Suppressor macrophage (primary cell): ENCODE measurements at regions not wholly inside any gene's neighbourhood (a gene's known extent, or its start where the extent isn't known, plus 50 kb on each side); places are given as distances from the start of the nearest gene placed in this dataset.
A peak's percentile ranks its signal among the peaks of the same experiment; 100 is the strongest.
"Not testable (repeated sequence)": the region's sequence is repeated elsewhere in the genome, so short reads cannot be mapped to it uniquely, and the experiment has no call there.

Experiments
- DNase-seq, 4 experiments: peaks; one replicate each; pipeline ENCODE4 v3.0.0-alpha.2; 2020 to 2022

DNA sequence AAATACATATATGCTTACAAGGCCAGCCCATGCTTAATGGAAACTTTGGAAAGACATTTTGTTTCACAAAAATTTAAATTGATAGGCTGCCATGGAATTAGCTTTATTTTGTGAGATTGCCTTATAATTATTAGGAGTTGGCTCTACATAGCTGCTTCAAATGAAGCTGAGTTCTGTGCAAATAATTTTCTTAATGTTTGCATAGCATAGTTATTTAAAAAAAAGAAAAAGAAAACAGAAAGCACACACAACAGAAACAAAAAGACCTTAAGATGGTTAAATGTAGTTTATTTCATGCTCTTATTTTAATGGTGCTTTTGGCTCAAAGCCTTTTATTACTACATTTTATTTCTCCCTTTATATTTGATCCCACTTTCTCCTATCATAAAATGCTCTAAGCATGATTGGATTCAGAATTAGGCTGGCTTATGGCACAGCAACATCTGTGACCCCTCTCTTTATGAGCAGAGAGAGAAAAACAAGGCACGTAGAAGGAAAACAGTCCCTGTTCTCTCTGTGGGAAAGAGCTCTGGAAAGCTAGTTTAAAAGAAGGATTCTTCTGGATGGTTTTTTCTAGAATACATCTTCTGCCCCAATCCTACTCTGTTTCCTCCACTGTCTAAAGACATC lies 530.5 kb downstream of the NTRK2 start:
- no peak for DNase-seq

DNA sequence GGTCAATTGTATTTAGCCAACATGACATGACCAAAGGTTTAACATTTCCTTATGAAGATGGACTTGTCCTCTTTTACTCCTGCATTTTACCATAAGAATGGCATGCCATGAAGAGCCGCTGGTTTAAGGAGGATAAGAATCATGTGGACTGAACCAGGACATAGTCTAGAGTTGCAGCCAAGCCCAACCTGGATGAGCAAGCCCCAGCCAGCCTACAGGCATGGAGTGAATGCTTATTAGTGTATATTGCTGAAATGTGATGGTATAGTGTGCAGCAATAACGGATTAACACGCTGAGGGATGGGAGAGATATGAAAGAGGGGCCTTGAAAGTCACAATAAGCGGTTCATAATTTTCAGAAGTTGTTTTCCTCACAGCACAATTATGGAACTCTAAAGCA lies 523.2 kb downstream of the NTRK2 start:
- no peak for DNase-seq

DNA sequence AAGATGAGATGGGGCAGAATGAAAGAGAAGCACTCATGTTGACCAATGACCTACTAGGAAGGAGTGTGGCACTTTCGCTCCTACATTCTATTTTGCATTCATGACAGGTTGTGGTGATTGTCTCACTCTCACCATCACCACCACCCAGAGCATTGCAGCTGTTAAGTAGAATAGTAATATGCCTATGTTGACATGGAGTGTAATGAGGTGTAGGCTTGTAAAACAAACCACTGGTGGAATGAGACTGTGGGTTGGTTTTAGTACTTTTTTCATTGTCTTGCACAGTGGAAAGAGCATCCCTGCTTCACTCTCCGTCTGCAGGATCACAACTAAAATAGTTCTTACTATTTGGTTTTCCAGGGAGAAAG lies 516.7 kb downstream of the NTRK2 start:
- no peak for DNase-seq

DNA sequence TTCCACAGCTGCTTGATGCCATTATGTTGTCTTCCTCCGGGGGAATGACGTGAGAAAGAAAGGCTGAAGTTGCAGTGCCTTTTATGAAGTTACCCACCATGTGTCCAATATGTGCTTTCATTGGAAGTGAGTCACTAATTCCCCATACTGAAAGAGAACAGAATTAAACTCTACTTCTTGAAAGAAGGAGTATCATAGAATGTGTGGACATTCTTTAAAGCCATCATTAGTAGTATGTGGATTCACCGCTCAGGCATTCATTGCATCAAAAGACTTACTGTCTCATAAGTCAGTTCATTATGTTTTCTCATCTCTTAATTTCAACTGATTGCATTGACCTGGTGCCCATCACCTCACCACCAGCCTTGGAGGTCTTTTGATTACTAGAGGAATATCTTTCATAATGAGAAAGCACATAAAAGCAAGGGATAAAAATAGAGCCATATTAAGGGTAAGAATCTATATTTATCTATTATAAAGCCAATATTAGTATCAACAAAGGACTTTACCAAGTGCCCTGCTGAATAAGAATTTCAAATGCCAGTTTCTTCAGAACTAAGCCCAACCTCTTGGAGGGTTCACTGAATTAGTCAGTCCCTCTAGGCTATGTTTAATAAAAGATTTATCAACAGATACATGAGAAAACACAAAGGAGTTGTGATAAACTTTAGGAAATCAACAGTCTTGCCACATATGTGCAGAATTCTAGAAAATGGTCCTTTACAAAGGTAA lies 516.1 kb downstream of the NTRK2 start:
- no peak for DNase-seq

DNA sequence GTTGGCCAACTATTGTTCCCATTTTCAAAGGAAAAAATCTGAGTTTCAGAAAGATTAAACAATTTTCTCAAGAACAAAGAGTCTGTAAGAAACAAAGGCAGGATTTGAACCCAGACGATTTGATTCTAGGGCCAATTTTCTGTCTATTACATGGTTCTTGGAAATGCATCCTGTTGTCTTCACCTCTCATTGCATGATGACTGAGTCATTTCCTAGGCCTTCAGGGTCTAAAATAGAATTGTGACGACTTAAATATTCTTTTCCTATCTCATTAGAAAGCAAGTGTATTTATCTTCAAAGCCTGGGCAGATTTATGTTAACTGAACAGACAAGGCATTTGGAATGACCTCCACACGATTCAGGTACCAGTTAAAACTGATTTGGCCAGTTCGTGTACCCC lies 512.9 kb downstream of the NTRK2 start:
- no peak for DNase-seq

DNA sequence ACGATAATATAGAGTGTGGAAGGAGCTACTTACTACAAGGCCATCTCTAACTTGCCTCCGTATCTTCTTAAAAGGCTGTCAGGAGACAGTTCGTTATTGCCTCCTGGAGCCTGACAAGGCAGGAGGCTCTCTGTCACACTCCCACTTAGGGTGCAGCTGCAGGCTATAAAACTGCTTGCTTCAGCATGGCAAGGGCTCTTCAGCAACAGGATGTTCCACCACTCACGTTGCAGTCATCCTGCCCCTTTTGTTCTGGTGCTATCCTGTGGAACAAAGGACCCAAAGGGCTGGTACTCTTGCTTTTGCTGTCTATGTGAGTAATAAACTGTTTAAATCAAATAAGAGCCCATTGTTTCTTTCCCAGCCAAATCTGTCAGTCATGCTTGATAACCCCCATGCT lies 508.9 kb downstream of the NTRK2 start:
- no peak for DNase-seq

DNA sequence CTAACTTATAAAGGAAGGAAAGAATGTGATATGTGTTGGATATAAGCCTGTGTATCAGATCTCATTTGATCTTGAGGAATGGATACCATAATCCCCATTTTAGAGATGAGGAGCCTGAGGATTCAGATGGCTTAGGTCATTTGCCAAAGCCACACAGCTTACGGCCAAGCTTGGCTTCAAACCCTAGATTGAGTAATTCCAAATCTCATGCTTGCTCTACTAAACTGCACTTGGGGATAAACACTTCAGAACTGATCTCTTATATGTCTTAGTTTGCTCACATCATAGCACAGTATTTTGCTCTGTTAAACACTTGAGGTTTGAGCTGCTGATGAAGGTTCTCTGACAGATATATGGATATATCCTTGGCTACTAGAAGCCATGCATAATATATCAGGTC lies 504.4 kb downstream of the NTRK2 start:
- DNase-seq = no peak

DNA sequence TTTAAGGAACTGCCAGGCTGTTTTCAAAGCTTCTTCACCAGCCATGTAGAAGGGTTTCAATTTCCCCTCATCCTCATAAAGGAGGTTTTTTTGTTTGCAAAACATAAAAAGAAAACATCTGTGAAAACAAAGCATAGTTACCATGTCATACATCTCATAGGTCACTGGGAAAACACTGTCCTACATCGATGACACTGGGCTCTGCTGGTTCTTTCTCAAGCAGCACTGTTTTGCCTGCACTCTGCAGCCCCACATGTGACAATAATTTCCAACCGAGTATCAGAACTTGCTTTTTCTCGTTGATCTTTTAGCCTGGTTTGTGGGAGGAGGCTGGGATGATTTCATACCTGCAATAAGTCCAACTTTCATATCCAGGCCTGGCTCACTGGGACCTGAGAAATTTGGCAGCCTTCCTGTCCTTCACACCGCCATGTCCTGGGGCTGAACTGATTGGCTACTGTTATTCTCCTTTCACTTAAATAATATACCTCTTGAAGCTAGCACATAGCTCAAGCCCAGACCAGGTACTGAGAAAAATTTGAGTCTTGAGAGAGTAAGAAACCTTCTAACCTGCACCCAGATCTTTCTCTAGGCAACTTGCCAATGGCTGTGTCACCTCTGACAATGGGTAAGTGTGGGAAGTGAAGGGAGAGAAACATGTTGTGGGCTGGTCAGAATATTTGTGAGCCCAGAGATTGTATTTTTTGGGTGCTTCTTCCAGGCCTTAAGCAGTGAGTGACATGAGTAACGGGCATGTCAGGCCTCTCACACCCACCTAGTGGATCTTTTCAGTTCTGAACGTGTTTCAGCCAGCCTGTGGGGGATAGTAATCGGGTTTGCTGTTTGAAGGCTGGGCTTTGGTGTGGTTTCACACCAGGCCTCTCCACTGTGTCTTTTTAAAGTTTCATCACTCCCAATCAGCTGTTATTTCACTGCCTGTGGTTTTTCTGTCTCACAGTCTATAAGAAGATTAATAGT lies 502.8 kb downstream of the NTRK2 start:
- no peak for DNase-seq

DNA sequence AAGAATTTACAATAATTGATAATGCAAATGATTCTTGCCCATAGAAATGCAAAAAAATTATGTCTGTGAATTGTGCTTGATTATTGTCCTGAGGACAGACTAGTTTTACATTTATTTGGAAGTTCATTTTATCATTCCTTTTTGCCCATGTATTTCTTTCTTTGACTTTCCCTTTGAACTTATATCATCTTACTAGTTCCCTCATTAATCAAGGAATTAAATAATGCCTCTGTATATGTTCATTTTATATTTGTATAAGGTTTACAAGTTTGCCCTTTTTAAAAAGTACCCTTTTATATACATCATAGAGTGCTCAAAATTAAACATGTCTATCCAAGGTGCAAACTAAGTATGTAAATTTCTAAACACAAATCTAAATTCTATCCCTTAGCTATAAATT lies 501.6 kb downstream of the NTRK2 start:
- DNase-seq = no peak

DNA sequence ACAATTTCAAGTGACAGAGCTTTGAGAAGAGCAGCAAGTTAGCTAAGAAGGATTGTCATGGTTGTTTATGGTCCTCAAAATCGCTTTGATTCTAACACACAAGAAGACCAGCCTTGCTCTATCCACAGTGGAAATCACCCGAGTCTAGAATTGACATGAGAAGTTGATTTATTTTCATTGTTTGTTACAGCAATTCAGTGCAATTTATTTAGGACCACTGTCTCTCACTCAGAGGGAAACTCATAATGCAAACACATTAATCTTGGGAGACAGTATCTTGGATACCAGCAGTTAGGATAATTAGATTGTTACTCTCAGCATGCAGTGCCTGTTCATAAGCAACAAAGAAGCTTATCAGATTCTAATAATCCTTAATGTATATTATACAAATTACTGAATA lies 498.9 kb downstream of the NTRK2 start:
- DNase-seq = no peak

DNA sequence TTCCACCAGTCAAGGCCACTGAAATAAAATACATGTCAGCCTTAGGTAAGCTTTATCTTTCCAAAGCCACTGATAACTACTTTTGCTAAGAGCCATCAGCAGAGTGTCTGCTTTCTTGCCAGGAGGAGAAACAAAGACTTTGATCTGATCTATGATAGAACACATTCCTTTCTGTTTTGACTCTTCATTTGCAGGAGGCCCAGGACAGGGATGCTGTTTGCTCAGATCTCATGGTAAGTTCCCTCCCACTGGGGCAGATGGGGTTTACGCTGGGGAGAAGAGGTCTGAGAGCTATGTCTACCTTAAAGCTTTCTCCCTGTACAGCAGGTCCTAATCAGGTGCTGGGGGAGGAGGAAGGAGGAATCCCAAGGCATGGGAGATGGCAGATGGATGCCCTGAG lies 497.6 kb downstream of the NTRK2 start:
- DNase-seq = no peak

DNA sequence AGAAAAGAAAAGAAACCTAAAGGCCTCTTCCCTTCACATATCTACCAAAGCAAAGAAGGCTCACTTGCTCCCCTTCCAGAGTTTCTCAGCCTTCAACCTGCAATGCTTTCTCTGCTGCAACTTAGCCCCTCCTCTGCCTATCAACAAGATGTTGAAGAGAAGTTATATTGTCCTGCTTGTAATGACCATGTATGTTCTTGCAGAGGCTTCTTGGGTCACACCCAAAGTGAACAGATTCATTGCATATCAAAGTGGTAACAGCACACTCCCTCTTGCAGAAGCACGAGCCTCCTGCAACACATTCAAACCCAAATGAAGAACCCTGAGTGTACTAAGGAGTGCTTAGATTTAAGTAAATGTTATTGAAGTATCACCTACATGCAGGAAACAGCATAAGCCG lies 494.3 kb downstream of the NTRK2 start:
- DNase-seq = no peak

DNA sequence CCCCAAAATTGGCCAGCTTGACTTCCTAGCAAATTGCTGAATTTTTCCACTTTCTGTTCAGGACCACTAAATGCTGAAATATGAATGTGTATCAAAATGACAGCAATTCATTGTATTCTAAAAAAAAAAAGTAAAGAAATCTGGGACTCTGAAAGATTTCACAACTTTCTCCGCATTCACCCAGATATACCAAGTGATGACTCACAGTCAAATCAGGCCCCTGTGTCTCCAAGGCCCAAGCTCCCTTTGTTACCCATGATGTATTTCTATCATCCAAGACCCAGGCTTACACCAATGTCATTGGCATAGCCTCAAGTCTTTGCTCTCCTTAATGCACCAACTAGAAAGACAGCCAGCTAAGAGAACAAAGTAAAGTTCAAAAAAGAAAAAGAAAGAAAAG lies 493.9 kb downstream of the NTRK2 start:
- DNase-seq = no peak

DNA sequence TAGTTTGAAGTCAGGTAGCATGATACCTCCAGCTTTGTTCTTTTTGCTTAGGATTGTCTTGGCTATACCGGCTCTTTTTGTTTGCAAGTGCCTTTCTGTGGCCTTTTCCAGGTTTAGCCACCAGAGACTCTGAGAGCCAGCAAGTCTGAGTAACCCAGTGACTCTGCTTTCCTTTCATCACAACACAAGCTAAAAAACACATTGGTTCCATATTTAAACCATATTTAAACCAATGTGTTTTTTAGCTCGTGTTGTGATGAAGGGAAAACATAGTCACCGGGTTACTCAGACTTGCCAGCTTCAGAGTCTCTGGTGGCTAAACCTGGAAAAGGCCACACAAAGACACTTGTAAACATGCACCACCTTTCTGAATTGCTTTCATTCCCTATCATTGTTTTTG lies 493.3 kb downstream of the NTRK2 start:
- no peak for DNase-seq

DNA sequence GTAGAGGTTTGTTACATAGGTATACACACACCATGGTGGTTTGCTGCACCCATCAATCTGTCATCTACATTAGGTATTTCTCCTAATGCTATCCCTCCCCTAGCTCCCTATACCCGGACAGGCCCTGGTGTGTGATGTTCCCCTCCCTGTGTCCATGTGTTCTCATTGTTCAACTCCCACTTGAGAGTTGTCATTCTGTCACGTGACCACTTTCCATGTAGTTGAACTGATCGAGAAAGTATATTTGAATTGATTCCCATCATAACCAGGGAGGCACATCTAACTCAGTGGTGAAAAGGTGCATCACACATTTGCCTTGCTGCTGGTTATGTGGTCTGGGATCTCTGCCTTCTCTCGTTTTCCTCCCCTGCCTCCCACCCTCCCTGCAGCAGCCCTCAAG lies 491.4 kb downstream of the NTRK2 start:
- DNase-seq = not testable (repeated sequence)

DNA sequence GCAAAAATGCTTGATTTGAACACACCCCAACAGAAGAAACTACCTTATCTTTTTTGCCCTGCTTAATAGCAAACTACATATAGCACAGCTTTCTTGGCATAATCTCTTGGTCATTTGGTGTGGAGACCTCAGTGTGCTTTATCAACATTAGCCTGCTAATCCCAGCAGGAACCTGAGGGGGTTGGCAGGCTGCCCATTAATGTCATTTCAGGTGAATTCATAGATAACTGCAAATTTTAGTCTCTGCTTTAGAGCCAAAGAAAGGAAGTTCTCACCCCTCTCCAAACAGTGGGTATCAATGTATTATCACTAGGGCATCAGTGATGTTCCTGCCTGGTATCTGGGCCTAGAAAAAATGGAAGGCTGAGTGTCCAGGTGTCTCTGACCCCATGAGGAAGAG lies 489.0 kb downstream of the NTRK2 start:
- no peak for DNase-seq

DNA sequence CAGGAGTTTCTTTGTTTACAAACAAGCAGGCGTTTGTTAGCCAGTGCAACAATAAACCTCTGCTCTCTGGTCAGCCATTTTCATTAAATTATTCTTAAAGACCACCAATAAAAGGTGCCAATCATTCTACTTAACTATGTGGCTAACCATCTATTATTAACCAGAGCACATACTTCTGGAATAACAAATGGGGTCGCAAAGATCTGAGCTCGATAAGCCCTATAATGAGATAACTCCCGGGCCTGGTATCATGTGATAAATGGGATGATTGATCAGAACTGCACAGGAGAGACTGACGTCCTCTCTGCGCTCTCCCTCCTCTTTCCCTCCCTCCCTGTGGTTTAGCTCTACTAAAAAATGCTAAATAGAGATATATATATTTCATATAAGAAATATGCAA lies 488.2 kb downstream of the NTRK2 start:
- DNase-seq = no peak

DNA sequence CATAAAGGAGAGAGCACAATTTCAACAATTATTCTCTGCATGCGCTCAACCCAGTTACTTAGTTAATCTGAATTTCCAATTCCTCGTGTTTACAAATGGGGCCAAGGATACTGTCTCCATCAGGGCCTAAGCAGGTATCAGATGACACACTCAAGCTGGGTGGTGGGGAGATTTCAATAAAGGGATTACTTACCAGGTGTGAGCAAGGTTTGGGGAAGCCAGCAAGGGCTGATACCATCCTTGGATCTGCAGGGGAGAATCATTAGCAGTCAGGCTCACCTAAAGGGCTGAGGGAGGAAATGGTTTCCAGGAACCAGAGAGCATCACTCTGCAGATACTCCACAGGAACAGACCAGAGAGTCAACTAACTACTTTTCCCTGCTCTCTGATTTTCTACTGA lies 487.1 kb downstream of the NTRK2 start:
- no peak for DNase-seq

DNA sequence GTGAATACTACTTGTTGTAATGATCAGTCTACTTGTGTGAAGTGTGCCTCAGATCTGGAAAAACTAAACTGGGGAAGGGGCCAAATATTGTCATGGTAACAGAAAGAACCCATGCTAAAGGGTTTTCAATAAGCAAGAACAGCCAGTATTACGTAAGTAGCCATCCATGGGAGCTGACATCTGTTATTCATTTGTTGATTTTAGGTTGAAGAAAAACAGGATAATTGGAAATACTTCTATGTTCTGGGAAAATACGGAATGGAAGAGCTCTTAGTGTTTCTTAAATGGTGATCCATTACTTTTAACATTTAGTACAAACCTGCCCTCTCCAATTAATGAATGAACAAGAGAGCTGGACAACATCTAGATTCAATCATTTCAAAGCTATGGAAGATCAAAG lies 485.8 kb downstream of the NTRK2 start:
- DNase-seq = no peak

DNA sequence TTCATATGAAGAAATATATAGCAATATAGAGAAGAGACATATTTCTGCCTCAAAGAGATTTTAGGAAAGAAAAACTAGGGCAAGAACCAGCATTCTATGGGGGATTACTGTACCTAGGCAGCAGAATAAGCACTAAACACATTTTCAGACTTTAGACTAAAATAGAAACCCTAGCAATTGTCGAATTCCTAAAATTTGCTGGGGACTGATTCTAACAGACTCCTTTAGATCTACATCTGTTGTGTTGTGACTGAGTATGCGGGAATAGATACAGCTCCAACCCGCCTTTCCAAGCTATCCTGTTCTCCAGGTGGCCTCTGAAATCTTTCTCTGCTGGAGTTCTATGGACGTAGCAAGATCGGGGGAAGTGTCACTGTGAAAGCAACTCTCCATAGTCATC lies 482.2 kb downstream of the NTRK2 start:
- DNase-seq = no peak

DNA sequence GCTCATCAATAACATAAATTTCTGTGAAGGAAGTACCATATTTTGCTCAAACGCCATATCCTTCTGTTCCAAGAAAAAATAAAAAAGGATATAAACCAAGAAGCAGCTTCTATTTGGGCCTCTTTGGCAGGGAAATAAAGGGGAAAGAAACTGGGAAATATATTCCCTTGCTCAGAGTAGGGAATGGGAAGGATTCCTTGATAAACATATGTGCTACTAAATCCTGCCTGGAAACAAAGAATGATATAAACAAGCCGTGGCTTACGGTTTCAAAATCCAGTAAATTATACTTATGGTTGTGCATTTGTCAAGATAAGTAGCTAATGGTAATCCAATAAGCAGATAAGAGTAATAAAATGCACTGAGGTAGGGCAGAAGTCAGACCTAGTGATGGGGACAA lies 481.6 kb downstream of the NTRK2 start:
- DNase-seq = no peak

DNA sequence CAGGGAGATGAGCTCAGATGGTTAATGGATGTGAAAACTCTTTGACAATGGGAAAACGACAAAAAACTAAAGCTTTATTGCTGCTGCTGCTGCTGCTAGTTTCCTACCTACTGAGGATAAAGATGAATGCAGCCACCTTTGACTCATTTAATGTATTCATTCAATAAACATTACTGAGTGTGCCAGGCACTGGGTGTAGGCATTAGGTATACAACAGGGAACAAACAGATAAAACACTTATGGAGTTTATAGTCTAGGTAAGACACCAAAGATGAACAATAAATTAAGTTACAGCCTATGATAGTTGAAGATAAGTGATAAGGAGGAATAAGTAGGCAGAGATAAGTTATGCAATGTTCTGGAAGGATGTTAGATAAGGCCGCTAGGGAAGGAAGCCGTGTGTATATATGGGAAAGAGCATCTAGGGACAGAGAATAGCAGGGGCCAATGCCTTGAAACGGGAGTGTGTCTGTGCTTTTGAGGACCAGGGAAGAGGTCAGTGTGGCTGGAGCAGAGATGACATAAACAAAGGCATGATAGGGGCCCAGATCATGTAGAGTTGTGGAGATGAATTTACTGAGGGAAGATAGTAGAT lies 477.6 kb downstream of the NTRK2 start:
- no peak for DNase-seq

DNA sequence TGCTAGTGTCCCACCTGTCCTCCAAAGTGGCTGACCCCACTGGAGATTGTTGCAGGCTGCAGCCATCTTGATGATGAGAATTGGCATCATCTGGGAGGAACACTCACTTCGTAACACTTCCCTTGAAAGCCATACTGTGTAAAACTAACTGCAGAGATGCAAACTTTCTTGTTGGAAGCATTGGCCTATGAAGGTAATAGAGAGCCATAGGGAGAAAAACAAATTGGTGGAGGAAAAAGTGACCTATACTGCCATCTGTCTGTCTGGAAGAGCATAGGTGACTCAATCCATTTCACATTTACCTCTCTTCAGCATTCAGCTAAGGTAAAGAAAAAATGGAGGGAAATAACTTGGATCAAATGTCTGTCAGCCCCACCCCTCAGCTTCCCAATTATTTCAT lies 473.4 kb downstream of the NTRK2 start:
- DNase-seq = peak in 1 of 4 experiments; percentile 1
